Activated CD8-positive, alpha-beta T cell treated with anti-CD3 and anti-CD28 coated beads for 36 hours (primary cell): ENCODE measurements at regions not wholly inside any gene's neighbourhood (a gene's known extent, or its start where the extent isn't known, plus 50 kb on each side); places are given as distances from the start of the nearest gene placed in this dataset.
"Not testable (repeated sequence)": the region's sequence is repeated elsewhere in the genome, so short reads cannot be mapped to it uniquely, and the experiment has no call there.

ENCODE experiments used
- ATAC-seq: fragments of 200-7000 bp; cut with Tn5 transposase; one replicate; pipeline ENCODE4 v1.10.0; 2021; ENCODE audit warnings: mild to moderate bottlenecking, moderate library complexity
- CTCF ChIA-PET: fragments of 350-600 bp; sonication (Branson Sonifier 250); formaldehyde crosslinking; loops from one replicate; lab custom pipeline; 2021; ENCODE audit warnings: antibody characterized with exemption; lab: Charles Lee
- POLR2A ChIA-PET: fragments of 350-600 bp; sonication (Branson Sonifier 250); formaldehyde crosslinking; loops from one replicate; lab custom pipeline; 2021; ENCODE audit warnings: antibody characterized with exemption; lab: Charles Lee
- DNase-seq: peaks from one replicate; pipeline ENCODE4 v3.0.0-alpha.2; 2020
- H3K27ac Mint-ChIP-seq: one replicate; pipeline ENCODE4 v1.8.0; 2021; ENCODE audit warnings: mild to moderate bottlenecking, mixed read lengths
- H3K27me3 Mint-ChIP-seq: one replicate; pipeline ENCODE4 v1.8.0; 2021; ENCODE audit warnings: mixed read lengths
- H3K36me3 Mint-ChIP-seq: one replicate; pipeline ENCODE4 v1.8.0; 2021; ENCODE audit warnings: low read depth, mixed read lengths
- H3K4me1 Mint-ChIP-seq: one replicate; pipeline ENCODE4 v1.8.0; 2021; ENCODE audit warnings: low read depth, mixed read lengths
- H3K4me3 Mint-ChIP-seq: one replicate; pipeline ENCODE4 v1.8.0; 2021; ENCODE audit warnings: mild to moderate bottlenecking, moderate library complexity, mixed read lengths
- H3K9me3 Mint-ChIP-seq: one replicate; pipeline ENCODE4 v1.8.0; 2021; ENCODE audit warnings: mixed read lengths
- intact Hi-C: fragments of 100-400 bp; cut with micrococcal nuclease; formaldehyde crosslinking; loops from one replicate; pipeline ENCODE4 v1.10.0; 2022
- TF ChIP-seq, protein P1 (sequence below): fragments of 200-600 bp; IDR thresholded peaks from one replicate; pipeline ENCODE4 v1.8.0; 2022; ENCODE audit warnings: antibody characterized with exemption, mild to moderate bottlenecking

DNA sequence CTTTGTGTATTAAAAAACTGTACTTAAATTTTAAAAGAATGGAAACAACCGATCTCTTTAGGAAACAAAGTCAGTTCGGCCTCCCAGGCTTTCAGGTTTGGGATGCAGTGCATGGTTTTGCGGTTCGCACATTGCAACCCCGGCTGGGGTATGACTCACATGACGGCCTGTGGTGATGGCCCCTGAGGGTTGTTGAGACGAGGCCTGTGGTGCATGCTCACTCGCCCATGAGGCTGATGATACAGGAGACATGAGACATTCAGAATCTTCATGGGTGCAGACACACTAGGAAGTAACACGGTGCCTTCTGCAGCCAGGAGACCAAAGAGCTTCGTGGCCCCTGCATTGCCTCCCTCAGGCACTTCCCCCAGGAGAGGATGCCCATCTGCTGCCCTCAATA, 724.6 kb upstream of the SALL3 start:
- ChIA-PET CTCF (no interaction called here), POLR2A (no interaction called here)
- ATAC-seq: no peak
- H3K9me3 Mint-ChIP-seq: no peaks in the 10 kb centered on the region
- no peak for DNase-seq
- H3K27me3 Mint-ChIP-seq: no peaks in the 10 kb centered on the region
- no peaks in the 10 kb centered on the region for H3K4me1 Mint-ChIP-seq
- no peak overlapping the region for H3K4me3 Mint-ChIP-seq
- H3K27ac Mint-ChIP-seq: no peak overlapping the region
- intact Hi-C loops: no loop called here
- TF ChIP-seq, protein P1, sequence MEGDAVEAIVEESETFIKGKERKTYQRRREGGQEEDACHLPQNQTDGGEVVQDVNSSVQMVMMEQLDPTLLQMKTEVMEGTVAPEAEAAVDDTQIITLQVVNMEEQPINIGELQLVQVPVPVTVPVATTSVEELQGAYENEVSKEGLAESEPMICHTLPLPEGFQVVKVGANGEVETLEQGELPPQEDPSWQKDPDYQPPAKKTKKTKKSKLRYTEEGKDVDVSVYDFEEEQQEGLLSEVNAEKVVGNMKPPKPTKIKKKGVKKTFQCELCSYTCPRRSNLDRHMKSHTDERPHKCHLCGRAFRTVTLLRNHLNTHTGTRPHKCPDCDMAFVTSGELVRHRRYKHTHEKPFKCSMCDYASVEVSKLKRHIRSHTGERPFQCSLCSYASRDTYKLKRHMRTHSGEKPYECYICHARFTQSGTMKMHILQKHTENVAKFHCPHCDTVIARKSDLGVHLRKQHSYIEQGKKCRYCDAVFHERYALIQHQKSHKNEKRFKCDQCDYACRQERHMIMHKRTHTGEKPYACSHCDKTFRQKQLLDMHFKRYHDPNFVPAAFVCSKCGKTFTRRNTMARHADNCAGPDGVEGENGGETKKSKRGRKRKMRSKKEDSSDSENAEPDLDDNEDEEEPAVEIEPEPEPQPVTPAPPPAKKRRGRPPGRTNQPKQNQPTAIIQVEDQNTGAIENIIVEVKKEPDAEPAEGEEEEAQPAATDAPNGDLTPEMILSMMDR: no peak
- no peaks in the 10 kb centered on the region for H3K36me3 Mint-ChIP-seq

DNA sequence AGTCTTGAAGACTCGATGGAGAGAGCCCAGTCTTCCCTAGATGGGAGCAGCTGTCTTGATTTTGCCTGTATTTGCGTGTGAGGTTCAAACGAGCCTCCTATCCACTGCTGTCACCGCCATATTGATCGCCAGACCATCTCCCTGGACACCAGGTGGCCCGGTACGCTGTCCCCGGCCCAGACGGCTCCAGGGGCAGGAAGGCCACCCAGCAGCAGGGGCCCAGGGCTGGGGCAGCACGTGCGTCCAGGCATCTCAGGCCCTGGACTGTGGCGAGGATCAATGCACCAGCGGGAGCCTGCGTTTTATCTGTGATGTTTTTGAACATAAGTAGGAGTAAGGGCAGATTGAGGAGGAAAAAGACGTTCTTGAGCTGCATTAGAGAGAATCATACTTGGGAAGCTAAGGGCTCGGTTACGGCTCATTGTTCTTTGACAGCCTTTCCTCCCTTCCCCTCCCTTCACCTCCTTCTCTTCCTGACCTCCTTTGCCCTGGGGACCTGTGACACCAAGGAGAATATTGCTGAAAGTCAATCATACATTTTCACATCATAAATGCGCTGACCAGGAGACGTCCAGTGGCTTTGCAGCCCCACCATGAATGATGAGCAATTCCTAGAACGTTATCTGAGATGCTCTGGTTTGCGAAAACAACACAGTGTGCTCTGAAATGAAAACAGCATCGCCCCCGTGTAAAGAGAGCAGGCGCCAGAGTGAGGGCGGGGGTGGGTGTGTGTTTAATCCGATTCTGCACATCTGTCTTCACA, 711.2 kb upstream of the SALL3 start:
- POLR2A ChIA-PET: no interaction called here
- Mint-ChIP-seq H3K9me3 (no peaks in the 10 kb centered on the region), H3K27me3 (no peaks in the 10 kb centered on the region), H3K4me1 (no peaks in the 10 kb centered on the region), H3K36me3 (no peaks in the 10 kb centered on the region), H3K4me3 (no peak overlapping the region), H3K27ac (no peak overlapping the region)
- CTCF ChIA-PET: no interaction called here
- intact Hi-C loops: no loop called here
- TF ChIP-seq, protein P1: no peak
- ATAC-seq: no peak
- DNase-seq: no peak

DNA sequence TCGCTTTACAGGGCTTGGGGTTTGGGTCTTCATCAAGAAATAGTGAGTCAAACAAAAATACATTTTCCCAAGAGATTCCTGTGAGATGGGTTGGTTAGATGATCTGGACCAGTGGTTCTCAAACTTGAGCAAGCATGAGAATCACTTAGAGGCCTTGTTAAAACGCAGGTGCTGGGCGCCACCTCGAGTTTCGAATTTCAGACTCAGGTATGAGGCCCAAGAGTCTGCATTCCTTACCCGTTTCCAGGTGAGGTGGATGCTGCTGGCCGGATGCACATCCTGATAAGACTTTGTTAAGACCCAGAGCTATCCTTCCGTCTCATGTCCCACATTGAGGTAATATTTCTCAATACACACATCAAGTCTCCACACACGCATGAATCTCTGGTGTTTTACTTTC, 707.8 kb upstream of the SALL3 start:
- DNase-seq: no peak
- ChIA-PET POLR2A (no interaction called here), CTCF (interaction anchor here (0.6 kb wide), 1 partner anchor 56 kb away, joined by 3 read pairs; no protein-coding TSS in a partner anchor)
- TF ChIP-seq, protein P1: no peak
- H3K9me3 Mint-ChIP-seq: peaks cover 14% of the 10 kb centered on the region
- no peak for ATAC-seq
- no peaks in the 10 kb centered on the region for H3K27me3 Mint-ChIP-seq
- no peaks in the 10 kb centered on the region for H3K36me3 Mint-ChIP-seq
- H3K4me3 Mint-ChIP-seq: no peak overlapping the region
- H3K27ac Mint-ChIP-seq: no peak overlapping the region
- intact Hi-C loops: no loop called here
- H3K4me1 Mint-ChIP-seq: no peaks in the 10 kb centered on the region

DNA sequence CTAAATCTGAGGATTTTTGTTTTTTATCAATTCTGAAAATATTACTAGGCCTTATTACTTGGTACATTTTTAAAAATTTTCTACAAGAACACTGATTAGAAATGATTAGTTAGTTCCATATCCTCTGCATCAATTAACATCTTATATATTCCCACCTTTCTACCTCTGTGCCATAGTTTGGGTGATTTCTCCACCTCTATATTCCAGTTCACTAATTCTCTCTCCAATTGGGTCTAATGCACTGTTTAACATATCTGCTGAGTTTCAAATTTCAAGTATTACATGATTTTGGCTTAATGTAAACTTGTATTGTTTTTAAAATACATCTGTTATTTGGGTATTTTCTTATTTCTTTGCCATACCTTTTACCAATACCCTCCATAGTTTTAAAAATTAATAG, 705.7 kb upstream of the SALL3 start:
- Mint-ChIP-seq H3K36me3 (no peaks in the 10 kb centered on the region), H3K4me3 (no peak overlapping the region), H3K9me3 (peaks cover 14% of the 10 kb centered on the region), H3K27ac (no peak overlapping the region), H3K27me3 (no peaks in the 10 kb centered on the region), H3K4me1 (no peaks in the 10 kb centered on the region)
- ATAC-seq (no peak), DNase-seq (no peak)
- intact Hi-C loops: no loop called here
- TF ChIP-seq, protein P1: no peak
- CTCF ChIA-PET: no interaction called here
- POLR2A ChIA-PET: no interaction called here

DNA sequence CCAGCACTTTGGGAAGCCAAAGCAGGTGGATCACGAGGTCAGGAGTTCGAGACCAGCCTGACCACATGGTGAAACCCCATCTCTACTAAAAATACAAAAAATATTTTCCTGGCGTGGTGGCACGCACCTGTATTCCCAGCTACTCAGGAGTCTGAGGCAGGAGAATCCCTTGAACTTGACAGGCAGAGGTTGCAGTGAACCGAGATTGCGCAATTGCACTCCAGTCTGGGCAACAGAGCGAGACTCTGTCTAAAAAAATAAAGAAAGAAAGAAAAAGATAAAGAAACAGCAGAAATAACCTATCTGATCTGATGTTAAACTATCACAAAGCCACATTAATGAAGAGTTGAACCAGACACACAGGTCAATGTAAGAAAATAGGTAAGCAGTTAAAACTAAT, 696.2 kb upstream of the SALL3 start:
- H3K9me3 Mint-ChIP-seq, POLR2A ChIA-PET, DNase-seq, CTCF ChIA-PET, H3K4me3 Mint-ChIP-seq, H3K27me3 Mint-ChIP-seq, ATAC-seq, H3K36me3 Mint-ChIP-seq, H3K4me1 Mint-ChIP-seq, H3K27ac Mint-ChIP-seq, intact Hi-C loops: not testable (repeated sequence)
